ENCODE measurements at regions not wholly inside any gene's neighbourhood (a gene's known extent, or its start where the extent isn't known, plus 50 kb on each side); places are given as distances from the start of the nearest gene placed in this dataset.
"Not testable (repeated sequence)": the region's sequence is repeated elsewhere in the genome, so short reads cannot be mapped to it uniquely, and the experiment has no call there.

DNA sequence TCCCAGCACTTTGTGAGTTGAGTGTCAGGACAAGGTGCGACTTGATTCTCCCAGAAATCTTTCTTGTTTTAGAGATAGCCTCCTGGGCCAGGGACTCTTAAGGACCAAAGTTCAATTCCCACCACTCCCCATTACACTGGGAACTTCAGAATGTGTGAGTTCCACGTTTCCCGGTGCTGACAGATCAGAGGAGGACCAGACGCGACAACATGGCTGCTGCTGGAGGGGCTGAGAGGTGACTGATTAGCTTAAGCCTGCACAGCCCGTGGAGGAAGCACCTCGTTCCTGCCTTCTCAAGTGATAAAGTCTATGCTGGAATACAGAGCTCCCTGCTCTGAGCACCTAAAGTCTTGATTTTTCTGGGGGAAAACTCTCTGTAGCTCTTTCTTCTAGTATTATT, 175.2 kb upstream of the FERMT1 start:
- no peak for DNase-seq

DNA sequence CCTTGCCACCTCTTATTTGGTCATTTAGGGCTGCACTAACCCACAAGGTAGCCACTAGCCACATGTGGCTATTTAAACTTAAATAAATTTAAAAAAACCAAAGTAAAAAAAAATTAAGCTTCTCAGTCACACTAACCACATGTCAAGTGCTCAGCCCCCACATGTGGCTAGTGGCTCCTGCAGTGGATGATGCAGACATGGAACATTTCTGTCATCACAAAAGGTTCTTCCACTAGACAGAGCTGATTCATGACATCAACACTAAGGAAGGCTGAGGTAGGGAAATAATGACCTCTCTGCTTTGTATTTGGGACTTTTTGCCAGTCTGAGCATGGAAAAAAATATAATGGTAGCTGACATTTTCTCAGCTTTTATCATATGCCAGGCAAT, 173.0 kb upstream of the FERMT1 start:
- no peak for DNase-seq

DNA sequence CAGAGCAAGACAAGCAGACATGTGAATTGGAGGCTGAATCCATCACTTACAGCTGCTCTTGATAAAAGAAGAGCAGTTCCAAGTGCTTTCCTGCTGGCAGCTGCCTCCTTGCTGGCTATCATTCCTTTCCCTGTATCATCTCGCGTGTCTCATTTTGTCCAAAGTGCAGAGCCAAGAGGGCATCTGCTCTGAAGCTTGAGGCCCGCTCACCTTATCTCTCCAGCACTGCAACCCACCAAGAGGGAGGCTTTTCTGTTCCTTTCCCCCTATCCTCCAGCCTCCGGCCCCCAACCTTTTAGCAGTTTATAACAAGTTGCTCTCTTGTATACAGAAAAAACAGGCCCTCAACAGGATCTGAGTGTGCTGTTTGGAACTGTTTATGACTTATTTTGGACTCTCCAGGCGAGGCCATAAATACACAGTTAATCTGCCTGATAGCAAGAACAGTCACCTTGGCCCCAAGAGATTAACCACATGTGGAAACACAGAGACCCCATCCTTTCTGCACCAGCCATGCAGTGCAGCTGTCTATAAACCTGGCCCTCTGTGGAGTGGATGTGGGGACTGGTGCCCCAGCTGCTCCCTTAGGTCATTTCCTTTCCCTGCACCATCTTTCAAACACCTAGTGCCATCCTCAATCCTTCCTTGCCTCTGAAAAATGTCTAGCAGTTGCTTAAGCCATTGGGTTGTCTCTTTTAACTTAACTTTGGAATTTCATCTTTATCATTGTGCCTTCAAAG, 172.5 kb upstream of the FERMT1 start:
- no peak for DNase-seq

DNA sequence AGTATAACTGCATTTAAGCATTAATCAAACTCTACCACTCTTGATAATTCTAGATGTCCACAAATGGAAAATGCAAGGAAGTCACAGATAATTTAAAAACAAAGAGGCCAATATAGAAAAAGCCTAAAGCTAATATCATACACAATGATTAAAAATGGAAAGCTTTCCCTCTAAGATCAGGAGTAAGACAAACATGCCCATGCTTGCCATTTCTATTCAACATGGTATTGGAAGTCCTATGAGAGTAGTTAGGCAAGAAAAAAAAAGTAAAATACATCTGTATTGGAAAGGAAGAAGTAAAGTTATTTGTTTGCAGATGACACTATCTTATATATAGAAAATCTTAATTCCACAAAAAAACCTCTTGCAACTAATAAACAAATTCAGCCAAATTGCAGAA, 164.6 kb upstream of the FERMT1 start:
- DNase-seq = no peak

DNA sequence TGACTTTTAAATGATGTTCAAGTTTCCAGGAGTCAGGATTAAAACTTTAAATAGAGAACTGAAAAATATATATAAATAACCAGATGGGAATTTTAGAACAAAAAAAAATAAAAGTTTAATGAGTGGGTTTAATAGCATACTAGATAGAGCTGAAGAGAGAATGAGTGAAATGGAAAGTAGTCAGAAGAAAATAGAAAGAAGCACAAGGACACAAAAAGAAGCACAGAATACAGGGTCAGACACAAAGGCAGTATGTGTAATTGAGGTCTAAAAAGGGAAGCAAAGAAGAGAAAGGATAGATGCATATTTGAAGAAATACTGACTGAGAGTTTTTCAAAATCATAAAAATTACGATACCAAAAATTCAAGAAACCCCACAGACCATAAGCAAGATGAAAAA, 159.8 kb upstream of the FERMT1 start:
- no peak for DNase-seq

DNA sequence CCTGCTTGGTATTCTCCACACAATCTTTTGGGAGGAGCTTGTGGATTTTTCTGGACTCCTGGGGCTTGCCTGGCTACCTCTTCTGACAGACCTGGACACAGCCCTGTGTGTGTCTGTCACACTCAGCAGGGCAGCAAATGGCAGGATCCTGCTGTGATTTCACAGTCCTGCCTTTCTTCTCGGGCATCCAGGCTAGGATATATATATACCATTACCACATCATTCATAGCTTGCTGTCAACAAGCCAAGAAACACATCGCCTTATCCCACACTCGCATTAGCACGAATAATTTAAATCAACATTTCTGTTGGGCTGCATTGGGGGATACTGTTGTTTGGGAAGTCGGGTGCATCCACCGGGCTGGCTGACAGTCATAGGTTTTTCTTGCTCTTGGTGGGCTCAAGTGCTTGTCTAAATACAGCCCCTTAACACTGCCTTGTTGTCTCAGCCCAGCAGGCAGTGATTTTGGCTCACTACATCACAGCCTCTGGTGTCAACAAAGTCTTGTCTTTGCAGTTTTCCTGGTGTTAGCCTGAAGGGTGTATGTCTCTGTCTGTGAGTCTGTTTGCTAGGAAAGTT, 154.9 kb upstream of the FERMT1 start:
- no peak for DNase-seq

DNA sequence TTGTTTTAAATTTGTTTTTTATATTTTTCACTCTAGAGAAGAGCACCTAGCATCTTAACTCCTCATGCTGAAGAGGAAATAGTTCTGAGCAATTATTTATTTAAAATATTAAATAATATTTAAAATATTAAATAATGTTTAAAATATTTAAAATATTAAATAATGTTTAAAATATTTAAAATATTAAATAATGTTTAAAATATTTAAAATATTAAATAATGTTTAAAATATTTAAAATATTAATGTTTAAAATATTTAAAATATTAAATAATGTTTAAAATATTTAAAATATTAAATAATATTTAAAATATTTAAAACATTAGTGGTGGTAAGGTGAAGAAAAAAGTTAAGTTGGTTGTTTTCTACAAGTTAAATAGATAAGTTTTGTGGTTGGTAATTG, 147.6 kb upstream of the FERMT1 start:
- not testable (repeated sequence) for DNase-seq

DNA sequence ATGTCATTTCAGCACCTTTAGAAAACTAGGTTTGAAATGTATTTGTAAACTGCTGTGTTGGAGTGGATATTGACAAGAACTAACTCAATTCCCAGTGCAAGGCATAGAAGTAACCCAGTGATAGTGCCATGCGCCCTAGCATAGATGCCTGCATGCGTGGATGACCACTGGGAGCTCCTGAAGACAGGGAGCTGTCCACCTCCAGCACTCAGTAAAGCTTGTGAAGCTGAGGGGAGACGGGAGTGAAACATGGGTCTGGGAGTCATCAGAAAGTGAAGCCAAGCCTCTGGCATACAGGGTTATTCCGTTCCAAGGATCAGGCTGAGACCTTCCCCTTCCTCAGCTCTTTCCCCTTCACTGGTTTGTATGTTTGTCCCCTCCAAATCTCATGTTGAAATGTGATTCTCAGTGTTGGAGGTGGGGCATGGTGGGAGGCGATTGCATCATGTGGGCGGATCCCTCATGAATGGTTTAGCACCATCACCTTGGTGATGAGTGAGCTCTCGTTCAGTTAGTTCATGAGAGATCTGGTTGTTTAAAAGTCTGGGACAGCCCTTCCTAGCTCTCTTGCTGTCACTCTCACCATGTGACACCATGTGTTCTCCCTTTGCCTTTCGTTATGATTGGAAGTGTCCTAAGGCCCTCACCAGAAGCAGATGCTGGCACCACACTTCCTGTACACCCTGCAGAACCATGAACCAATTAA, 146.5 kb upstream of the FERMT1 start:
- no peak for DNase-seq

DNA sequence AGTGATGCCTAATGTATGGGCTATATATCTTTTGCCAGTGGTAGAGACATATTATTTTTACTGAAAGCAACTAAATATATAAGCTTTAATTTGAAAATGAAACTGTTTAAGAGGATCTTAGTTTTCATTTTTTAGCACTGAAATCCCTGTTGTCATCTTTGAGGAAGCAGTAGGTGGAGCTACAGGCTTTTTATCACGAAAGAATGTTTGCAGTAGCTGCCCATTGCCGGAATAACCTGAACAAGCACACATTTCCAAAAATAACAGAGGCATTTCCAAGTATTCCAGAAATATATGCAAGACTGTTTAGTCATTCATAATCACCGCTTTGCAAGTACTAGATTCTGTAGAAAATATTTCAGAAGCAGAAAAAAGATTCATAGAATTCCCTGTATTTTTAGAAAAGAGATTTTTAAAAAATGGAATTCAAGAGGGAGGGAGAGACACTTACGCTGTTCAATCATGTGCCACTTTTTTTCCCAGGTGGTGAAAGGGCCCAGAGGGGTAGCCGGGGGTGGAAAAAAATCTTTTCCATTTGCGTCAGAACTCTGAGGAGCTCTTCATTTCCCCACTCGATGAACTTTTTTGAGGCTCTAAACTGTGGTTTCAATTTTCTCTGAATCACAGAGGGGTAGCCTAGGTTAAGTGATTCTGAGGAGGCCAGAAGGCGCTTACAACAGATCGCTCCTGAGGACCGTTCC, 142.5 kb upstream of the FERMT1 start:
- DNase-seq = peak; percentile 23 to 34 (median 25)

DNA sequence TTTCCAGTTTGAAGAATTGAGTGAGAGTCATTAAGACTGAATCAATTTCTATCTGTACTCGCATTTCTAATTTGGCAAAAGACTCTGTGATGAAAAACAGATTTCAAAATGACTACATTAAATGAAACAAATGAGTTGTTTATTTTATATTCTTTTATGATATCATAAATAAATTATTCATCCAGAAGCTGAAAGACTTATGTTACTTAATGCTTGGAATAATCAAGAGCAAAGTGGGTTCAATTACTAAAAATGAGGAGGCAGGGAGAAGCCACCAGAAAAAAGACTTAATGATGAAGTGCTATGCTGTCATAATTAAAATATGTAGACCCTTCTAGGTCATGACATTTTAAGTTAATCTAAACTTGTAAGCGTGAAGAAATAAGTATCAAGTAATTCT, 130.6 kb upstream of the FERMT1 start:
- no peak for DNase-seq

DNA sequence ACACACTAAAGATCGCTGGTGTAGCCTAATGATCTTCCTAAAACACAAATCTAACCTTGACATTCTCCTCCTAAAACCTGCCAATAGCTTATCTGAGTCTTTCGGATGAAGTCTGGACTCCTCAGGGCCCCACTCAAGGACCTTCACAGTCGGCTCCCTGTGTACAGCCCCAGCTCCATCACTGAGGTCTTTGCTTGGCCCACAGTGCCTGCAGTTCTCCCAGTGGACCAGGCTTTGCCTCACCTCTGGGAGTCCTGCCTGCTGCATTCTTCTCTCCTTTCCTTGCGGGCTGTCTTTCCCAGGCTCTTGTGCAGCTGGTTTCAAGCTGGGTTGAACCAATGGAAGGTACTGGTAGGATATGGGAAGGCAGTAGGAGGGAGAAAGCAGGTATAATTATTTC, 122.6 kb upstream of the FERMT1 start:
- no peak for DNase-seq

DNA sequence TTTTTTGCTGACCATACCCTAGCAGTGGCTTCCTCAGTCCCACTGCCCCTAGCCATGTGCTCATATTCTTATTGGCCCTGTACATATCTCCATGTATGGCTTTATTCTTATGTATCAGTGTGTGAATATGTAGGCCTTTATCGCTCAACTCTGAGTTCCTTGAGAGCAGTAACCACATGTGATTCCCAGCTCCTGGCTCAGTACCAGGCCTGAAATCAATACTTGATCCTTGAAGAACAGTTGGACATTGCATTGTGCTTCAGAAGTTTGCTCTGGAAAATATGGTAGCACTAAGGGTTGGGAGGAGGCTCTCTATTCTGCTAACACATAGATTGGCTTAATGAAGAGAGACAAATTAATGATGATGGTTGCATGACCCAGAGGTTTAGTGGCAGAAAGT, 118.8 kb upstream of the FERMT1 start:
- no peak for DNase-seq

DNA sequence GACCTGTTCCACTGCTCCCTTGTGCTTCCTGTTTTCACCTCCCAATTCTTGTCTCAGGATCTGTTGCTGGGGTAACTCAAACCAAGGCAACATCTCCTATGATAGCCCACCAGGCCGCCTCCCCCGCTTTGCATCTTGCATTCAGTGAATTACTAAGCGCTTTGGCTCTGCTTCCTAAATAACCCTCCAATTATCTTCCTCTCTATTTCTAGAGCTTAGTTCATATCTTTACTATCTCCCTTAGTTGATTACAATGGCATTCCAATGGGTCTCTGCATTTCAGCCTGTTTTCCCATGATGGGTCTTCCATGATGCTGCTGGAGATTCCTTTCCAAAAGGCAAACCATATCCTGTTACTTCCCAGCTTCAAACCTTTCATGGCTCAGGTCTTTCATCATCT, 117.2 kb upstream of the FERMT1 start:
- no peak for DNase-seq

DNA sequence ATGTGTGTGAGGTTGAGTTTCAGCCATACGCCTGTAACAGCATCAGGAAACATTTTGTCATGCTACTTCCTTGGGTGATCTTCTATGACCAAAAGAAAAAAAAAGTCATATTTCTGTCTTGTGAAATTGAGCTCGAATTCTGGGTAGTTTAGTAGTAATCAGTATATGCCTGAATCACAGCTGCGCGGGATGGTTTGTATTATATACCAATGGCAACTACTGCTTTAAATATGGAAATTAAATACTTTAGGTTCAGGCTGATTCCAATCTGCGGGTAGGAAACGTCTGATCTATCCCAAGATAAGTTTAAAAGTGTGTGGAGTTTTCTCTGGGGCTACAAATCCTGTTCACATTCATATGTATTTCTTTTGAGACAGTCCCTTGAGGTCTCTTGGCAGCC, 115.6 kb upstream of the FERMT1 start:
- no peak for DNase-seq

DNA sequence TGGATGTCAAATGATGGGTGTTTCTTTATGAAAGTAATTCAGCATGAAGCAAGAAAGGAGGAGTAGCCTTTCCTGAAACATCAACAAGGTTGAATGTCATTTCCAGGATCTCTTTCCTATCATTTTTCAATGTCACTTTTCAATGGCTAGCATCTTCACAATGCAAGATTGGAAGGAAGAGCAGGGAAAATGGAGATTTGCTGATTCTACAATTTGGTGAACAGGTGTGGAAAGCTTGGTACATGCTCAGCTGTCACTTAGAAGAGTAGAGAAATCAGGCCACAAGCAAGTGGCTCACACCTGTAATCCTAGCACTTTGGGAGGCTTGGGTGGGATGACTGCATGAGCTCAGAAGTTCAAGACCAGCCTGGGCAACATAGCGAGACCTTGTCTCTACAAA, 112.7 kb upstream of the FERMT1 start:
- DNase-seq = no peak

DNA sequence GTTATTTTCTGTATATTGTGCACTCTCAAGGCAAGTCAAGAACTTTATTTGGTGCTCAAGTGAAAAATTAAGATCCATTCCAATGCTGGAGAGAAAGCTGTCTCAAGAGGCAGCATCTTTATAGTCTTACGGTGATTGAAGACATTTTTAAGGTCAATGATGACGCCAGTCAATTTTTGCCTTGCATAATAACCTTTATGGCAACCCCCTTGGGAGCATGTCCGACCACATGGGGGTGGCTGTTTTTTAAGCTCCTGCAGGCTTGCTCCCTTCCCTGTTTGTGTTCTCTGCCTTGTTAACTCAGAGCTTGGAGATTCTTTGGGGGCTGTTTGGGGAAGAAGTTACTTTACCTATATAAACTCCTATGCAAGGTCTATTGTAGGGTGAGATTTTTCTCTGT, 109.6 kb upstream of the FERMT1 start:
- no peak for DNase-seq

DNA sequence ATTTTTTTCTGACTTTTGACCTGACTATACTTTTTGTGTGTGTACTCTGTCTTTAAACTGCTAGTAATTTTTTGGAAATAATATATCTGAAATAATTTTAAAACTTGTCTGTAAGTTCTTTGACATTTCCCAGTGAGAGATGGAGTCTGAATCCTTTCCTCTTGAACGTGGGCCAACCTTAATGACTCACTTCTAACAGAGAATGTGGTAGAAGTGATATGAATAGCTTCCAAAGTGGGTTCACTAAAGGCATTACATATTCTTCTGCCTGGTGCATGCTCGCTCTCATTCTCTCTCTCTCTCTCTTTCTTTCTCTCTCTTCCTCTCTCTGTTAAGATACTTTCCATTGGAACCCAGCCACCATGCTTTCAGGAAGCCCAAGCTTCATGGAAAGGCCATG, 108.7 kb upstream of the FERMT1 start:
- DNase-seq = no peak

DNA sequence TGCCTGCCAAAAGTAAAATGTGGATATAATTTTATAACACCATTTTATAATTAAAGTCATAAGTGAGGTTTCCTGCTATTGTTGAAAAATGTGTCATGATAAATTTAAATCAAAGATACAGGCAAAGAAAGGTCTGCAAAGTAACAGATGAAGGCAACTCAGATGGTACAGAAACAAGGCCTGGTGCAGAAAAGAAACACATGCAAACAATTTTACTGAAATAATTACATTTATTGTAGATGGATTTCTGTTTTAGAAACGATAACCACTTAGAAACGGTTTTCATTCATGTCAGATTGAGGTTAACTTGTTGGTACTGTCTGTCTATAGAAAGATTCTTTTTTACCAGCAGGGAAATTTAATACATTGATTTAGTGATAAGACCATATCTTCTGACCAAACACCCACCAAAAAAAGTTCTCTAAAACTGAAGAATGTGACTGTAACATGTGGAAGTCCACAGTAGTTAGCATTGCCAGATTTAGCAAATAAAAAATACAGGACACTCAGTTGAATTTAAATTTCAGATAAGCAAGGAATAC, 105.5 kb upstream of the FERMT1 start:
- no peak for DNase-seq

DNA sequence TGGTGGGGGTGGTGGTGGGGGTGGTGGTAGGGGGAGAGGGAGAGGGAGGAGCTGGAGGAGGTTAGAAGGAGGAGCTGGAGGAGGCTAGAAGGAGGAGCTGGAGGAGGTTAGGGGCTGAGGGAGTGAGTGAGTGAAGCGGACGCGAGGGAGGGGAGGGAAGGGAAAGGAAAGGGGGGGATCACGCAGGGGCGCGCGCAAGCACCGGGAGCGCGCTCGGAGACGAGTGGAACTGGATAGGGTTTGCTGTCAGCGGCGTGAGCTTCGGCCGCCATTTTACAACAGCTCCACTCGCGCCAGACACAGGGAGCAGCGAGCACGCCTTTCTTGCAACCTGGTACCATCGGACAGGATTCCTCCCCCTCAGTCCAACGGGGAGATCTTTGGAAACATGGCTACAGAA, 90.5 kb upstream of the FERMT1 start:
- DNase-seq = no peak

DNA sequence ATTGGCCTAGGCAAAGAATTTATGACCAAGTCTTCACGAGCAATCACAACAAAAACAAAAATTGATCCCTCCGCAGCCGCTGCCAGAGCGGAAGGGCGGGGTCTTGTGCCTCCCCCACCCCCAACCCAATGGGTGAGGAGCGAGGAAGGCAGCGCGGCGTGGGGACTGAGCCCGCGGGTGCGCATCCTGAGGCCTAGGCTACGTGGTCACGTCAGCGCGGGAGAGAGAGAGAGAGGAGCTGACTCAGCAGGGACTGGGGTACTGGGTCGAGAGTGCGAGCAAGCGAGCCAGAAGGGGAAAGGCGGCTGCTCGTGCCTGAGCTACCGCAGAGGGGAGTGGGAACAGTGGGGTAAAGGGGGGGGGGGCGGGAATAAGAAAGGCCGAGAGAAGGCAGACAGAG, 90.1 kb upstream of the FERMT1 start:
- DNase-seq = no peak

DNA sequence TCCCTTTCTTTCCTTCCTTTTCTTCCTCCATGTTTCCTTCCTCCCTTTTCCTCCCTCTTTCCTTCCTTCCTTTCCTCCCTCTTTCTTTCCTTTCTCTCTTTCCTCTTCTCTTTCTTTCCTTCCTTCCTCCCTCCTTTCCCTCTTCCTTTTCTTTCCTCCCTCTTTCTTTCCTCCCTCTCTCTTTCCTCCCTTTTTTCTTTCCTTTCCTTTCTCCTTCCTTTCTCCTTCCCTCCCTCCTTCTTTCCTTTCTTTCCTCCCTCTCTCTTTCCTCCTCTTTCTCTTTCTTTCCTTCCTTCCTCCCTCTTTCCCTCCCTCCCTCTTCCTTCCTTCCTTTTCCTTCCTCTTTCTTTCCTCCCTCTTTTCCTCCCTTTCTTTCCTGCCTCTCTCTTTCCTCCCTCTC, 86.3 kb upstream of the FERMT1 start:
- DNase-seq = no peak

DNA sequence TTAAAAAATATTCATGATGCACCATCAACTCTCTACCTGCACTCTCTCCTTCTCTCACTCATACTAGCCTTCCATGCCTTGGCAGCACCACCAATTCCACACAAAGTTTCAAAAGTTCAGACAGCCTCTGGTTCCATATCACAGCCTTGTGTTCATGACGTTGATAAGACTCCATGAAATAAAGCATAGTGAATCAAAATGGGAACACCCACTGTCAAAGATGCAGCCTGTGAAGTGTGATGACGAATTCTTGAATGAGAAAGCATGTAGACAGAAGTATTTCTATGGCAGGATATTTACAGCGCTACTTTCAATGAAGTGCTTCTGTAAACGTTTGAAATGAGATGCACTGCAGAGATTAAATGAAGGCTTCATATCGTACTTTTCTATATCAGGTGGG, 77.3 kb upstream of the FERMT1 start:
- DNase-seq = no peak

DNA sequence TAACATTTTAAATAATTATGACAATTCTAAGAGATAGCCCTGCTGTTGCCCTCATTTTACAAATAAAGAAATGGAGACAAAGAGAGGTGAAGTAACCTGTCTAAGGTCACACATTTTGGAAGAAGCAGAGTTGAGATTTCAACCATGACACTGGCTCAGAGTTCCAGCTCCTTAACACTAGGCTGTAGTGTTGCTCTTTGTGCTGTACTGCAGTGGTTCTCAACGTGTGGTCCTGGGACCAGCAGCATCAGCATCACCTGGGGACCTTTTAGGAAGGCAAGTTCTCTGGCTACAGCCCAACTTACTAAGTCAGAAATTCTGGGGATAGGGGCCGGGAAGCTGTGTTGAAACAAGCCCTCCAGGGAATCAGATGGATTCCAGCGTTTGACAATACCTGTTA, 62.4 kb upstream of the FERMT1 start:
- DNase-seq = no peak

DNA sequence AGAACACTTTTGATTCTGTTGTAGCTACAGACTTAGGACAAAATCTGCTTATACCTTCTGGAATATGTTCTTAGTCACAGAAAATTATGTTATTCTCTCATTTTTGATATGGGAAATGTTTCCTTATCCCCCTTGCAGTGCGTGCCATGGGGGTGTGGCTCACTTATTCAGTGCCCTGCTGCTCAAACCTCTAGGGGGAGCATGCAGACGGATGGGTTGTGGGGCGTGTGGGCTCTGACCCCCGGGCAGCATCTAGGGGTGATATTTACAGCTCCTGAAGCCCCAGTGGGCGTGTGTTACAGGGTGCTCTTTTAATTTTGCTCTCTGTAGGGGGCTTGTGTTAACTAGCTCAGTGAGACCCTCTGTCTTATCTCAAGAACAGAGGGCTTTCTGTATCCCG, 61.3 kb upstream of the FERMT1 start:
- no peak for DNase-seq

All from suppressor macrophage treated with lipopolysaccharide for 1 hour (primary cell).